GM18868 (cell line): ENCODE measurements at regions not wholly inside any gene's neighbourhood (a gene's known extent, or its start where the extent isn't known, plus 50 kb on each side); places are given as distances from the start of the nearest gene placed in this dataset.

ENCODE experiments used
- ATAC-seq: cut with Tn5 transposase; IDR thresholded peaks from one replicate; pipeline ENCODE4 v1.9.1; 2021; ENCODE audit warnings: mild to moderate bottlenecking, moderate library complexity; ENCODE audit not compliant: unreplicated experiment

- no peak for ATAC-seq
Observed at GRCh38 chr3:127405791-127406190, 117.9 kb upstream of the PRR20G start.

- ATAC-seq = no peak
Observed at GRCh38 chr3:127405010-127405598, 117.3 kb upstream of the PRR20G start.

- ATAC-seq = no peak
Observed at GRCh38 chr3:127404221-127405009, 116.6 kb upstream of the PRR20G start.

GRCh38 chr3:127403795-127404194 lies 115.9 kb upstream of the PRR20G start:
- ATAC-seq = no peak

GRCh38 chr3:127399154-127399553 lies 111.3 kb upstream of the PRR20G start:
- ATAC-seq = no peak

- ATAC-seq = no peak
Observed at GRCh38 chr3:127396473-127396872, 108.6 kb upstream of the PRR20G start.

GRCh38 chr3:127395663-127396355 lies 108.0 kb upstream of the PRR20G start:
- no peak for ATAC-seq

- no peak for ATAC-seq
Observed at GRCh38 chr3:127394984-127395662, 107.3 kb upstream of the PRR20G start.

GRCh38 chr3:127394031-127394430 lies 106.2 kb upstream of the PRR20G start:
- ATAC-seq = no peak

- ATAC-seq = no peak
Observed at GRCh38 chr3:127393131-127393820, 105.4 kb upstream of the PRR20G start.

GRCh38 chr3:127392156-127392490 lies 104.3 kb upstream of the PRR20G start:
- no peak for ATAC-seq

- ATAC-seq = no peak
Observed at GRCh38 chr3:127391436-127392155, 103.8 kb upstream of the PRR20G start.

GRCh38 chr3:127390365-127391025 lies 102.6 kb upstream of the PRR20G start:
- no peak for ATAC-seq

- no peak for ATAC-seq
Observed at GRCh38 chr3:127389913-127390312, 102.1 kb upstream of the PRR20G start.

- ATAC-seq = no peak
Observed at GRCh38 chr3:127389420-127389819, 101.6 kb upstream of the PRR20G start.

GRCh38 chr3:127388427-127388826 lies 100.6 kb upstream of the PRR20G start:
- no peak for ATAC-seq

GRCh38 chr3:127387556-127388153 lies 99.8 kb upstream of the PRR20G start:
- no peak for ATAC-seq

GRCh38 chr3:127387119-127387518 lies 99.3 kb upstream of the PRR20G start:
- ATAC-seq = no peak

- ATAC-seq = no peak
Observed at GRCh38 chr3:127386490-127386889, 98.6 kb upstream of the PRR20G start.

- ATAC-seq = no peak
Observed at GRCh38 chr3:127385540-127385870, 97.7 kb upstream of the PRR20G start.
